Small intestine (tissue), 7 donors: ENCODE measurements at regions not wholly inside any gene's neighbourhood (a gene's known extent, or its start where the extent isn't known, plus 50 kb on each side); places are given as distances from the start of the nearest gene placed in this dataset.

Source experiments
- DNase-seq, 2 donors: peaks; one replicate each; pipeline versions ENCODE4 v3.0.0 to v3.0.0-alpha.2; 2013
- FAIRE-seq: peaks from 2 replicates; lab custom pipeline; 2012; peaks lifted over from hg19 to GRCh38; lab: Jason Lieb, UNC
- H3K27ac ChIP-seq, 3 donors: one replicate each; pipeline ENCODE4 v1.5.1; 2013; ENCODE audit warnings: low read length in 2 of 3, mild to moderate bottlenecking in 2 of 3, control low read depth in 1 of 3, inconsistent platforms in 1 of 3, low read depth in 1 of 3, moderate library complexity in 1 of 3
- H3K27me3 ChIP-seq, 3 donors: one replicate each; pipeline ENCODE4 v1.6.1; 2013; ENCODE audit warnings: low read length in 3 of 3, inconsistent platforms in 1 of 3; ENCODE audit not compliant: control insufficient read depth in 3 of 3, insufficient read depth in 3 of 3
- H3K36me3 ChIP-seq, 3 donors: one replicate each; pipeline ENCODE4 v1.6.1; 2013; ENCODE audit warnings: low read length in 3 of 3, inconsistent platforms in 1 of 3, low read depth in 1 of 3, mild to moderate bottlenecking in 1 of 3, moderate library complexity in 1 of 3; ENCODE audit not compliant: control insufficient read depth in 3 of 3, insufficient read depth in 2 of 3
- H3K4me1 ChIP-seq, 3 donors: one replicate each; pipeline ENCODE4 v1.6.1; 2013; ENCODE audit warnings: low read length in 2 of 3, inconsistent platforms in 1 of 3, low read depth in 1 of 3, mild to moderate bottlenecking in 1 of 3, moderate library complexity in 1 of 3; ENCODE audit not compliant: control insufficient read depth in 3 of 3, insufficient read depth in 2 of 3
- H3K4me3 ChIP-seq, 3 donors: one replicate each; pipeline ENCODE4 v1.5.1; 2013; ENCODE audit warnings: low read length in 3 of 3, control low read depth in 1 of 3, inconsistent platforms in 1 of 3, low read depth in 1 of 3, mild to moderate bottlenecking in 1 of 3, moderate library complexity in 1 of 3
- H3K9me3 ChIP-seq, 2 donors: one replicate each; pipeline ENCODE4 v1.6.1; 2013; ENCODE audit warnings: low read depth in 1 of 2, low read length in 1 of 2; ENCODE audit not compliant: control insufficient read depth in 2 of 2, insufficient read depth in 1 of 2
- WGBS, 3 donors: extraction: QIAGEN DNeasy Blood & Tissue Kit; methylation state at CpG; one replicate each; pipeline ENCODE4 v1.1.7; 2013; 5-methylcytosine and 5-hydroxymethylcytosine counted together
- donor health status: healthy with polysubstance abuse.
- donor health status: control.
- donor health status: control.
- donor health status: Bipolar disorder and iron deficiency.
- donor health status: healthy.

DNA sequence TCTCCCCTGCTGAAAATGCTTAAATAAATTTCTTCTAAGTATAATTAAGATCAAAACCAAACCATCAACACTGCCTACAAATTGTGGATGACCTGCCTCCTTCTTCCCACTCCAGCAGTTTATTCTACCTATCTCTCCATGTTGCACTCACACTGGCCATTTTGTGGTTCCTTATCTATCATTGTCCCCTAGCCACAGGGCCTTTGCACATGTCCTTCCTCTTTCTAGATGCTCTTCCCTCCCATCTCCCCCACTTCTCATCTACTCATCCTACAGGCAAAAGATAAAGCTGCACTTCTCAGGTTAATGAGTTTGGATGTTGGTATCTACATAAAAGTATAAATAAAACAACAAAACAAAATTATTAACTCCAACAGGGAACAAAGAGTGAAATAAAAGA is 70.6 kb upstream of the CCNG1 start:
- H3K9me3 ChIP-seq, result peaks cover 0 to 19% of the 10 kb centered on the region in 2 donors
- DNase-seq, result no peak
- no peak for FAIRE-seq
- H3K4me3 ChIP-seq, result no peak overlapping the region
- peaks cover 0 to 3% (median 0%) of the 10 kb centered on the region in 3 donors for H3K36me3 ChIP-seq
- H3K27ac ChIP-seq, result no peak overlapping the region
- H3K27me3 ChIP-seq, result no peaks in the 10 kb centered on the region
- H3K4me1 ChIP-seq, result no peaks in the 10 kb centered on the region

DNA sequence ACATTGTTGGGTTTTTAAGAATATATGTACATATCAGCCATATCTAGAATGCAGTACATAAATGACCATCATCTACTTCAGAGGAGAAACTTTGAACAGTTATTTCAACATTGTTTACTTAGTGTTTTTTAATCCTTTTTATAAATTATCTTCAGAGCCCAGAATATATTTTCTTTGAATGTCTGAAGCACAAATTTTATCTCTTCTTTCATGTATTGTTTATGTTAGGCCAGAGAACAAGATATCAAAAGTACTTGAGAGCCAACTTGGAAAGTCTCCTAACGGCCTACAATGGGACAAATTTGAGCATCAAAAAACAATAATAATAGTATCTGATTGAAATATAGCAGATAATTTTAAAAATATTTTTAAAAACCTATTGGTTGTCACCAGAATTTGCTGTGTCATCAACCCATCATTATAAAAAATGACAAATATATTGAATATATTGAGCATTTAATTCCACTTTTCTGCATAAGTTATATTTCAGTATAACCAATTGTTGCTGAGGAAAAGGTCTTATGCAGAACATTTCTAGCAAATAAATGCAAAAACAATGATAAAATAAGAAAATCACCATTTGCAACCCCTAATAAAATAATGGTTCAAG is 67.5 kb upstream of the CCNG1 start:
- 45 to 55% (median 55%) methylated on average over 1 of the region's 1 CpG for WGBS, 3 donors
- no peak overlapping the region for H3K27ac ChIP-seq
- H3K36me3 ChIP-seq, result peaks cover 0 to 1% (median 0%) of the 10 kb centered on the region in 3 donors
- no peak for FAIRE-seq
- H3K27me3 ChIP-seq, result no peaks in the 10 kb centered on the region
- peaks cover 0 to 6% (median 2%) of the 10 kb centered on the region in 3 donors for H3K4me1 ChIP-seq
- peaks cover 0 to 13% of the 10 kb centered on the region in 2 donors for H3K9me3 ChIP-seq
- no peak for DNase-seq
- H3K4me3 ChIP-seq, result no peak overlapping the region

DNA sequence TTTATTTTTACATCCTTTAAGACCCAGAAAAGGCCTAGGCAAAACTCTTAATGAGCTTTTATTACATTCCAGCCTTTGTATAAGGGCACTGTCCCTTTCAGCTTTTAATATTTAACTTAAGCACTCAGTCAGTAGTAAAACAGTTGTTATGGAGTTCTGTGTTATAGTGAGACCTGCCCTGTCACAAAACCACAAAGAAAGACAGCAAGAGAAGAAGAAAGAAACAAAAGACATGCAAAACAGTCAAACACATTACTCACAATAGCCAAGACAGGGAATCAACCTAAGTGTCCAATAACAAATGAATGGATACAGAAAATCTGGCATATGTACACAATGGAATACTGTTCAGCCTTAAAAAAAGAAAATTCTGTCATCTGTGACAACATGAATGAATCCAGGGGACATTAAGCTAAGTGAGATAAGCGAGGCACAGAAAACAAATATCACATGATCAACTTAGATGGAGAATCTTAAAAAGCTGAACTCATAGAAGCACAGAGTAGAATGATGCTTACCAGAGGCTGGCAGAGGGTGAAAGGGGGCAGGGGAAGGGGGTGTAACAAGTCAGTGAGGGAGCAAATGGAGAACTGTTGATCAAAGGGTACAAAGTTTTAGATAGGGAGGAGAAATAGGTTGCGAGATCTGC is 63.8 kb upstream of the CCNG1 start:
- Histone ChIP-seq H3K9me3 (peaks cover 0 to 8% of the 10 kb centered on the region in 2 donors), H3K4me1 (peaks cover 0 to 9% (median 2%) of the 10 kb centered on the region in 3 donors), H3K27me3 (no peaks in the 10 kb centered on the region), H3K4me3 (no peak overlapping the region), H3K27ac (peak overlapping the region in 1 of 3 donors; percentile 58), H3K36me3 (no peaks in the 10 kb centered on the region)
- DNase-seq (peak; percentile 21 to 70), FAIRE-seq (no peak)
- 10 to 30% (median 18%) methylated on average over 2 of the region's 2 CpGs for WGBS, 3 donors

DNA sequence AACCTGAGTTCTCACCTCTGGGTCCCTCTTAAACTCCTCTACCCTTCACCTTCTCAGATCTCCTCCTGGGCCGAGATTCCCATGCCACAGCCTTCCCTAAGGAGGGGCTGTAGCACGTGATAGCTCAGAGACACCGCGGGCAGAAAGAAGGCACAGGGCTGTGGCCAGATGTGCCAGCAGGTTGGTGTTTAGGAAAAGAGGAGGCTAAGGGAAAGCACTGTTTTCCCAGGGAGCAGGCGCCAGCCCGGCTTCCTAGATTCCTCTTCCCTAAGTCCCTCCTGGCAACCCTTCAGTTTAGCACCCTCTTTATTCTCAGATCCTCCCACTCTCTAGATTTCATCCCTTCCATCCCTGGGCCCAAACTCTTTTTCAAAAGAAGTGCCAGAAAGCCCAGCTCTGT is 59.4 kb upstream of the CCNG1 start:
- no peak for FAIRE-seq

DNA sequence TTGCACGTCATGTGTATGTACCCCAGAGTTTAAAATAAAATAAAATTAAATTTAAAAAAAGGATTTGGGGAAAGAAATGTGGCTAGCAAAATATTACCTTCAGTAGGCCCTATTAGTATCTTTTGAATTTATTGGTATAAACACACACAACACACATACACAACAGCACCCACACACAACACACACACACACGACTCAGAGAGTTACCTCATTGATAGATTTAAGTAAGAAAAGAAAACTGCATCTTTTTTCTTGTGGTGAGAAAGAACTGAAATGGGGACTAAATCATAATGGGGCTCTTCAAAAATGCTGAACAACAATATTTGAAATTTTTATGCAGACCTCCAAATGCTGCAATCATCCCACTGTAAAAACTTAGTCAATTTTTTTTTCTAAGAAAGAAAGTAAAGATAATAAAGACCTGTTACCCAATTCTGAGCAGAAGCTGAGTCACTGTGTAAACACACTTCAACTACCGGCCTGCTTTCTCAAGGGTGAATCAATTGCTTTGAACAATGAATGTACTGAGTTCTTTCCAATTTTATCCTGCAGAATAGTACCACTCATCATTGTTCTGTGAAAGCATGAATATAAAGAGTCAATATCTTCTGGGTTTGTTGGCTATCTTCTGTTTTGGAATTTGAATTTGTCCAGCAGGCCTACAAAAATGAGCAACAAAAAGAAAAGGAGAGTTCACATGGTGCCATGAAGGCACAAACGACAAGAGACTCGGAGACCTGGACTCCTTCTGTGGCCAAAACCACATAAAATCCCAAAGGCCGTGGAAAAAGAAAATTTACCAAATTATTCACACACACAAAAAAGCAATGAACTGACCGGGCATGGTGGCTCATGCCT is 57.9 kb upstream of the CCNG1 start:
- FAIRE-seq (no peak), DNase-seq (peak; percentile 66 to 79)
- H3K9me3 ChIP-seq, result no peaks in the 10 kb centered on the region
- peak overlapping the region in 1 of 3 donors; percentile 42 for H3K27ac ChIP-seq
- H3K27me3 ChIP-seq, result no peaks in the 10 kb centered on the region
- no peak overlapping the region for H3K4me3 ChIP-seq
- peaks cover 0 to 15% (median 3%) of the 10 kb centered on the region in 3 donors for H3K4me1 ChIP-seq
- no peaks in the 10 kb centered on the region for H3K36me3 ChIP-seq
- WGBS, 3 donors, result 43 to 62% (median 52%) methylated on average over 7 of the region's 7 CpGs

More for the DNA sequence above, 59.4 kb upstream of the CCNG1 start:
- no peak overlapping the region for H3K27ac ChIP-seq
- H3K9me3 ChIP-seq, result no peaks in the 10 kb centered on the region
- H3K36me3 ChIP-seq, result no peaks in the 10 kb centered on the region
- no peak for DNase-seq
- no peaks in the 10 kb centered on the region for H3K27me3 ChIP-seq
- WGBS, 3 donors, result 83 to 94% (median 84%) methylated on average over 6 of the region's 6 CpGs
- H3K4me1 ChIP-seq, result peaks cover 2 to 21% (median 3%) of the 10 kb centered on the region in 3 donors
- H3K4me3 ChIP-seq, result no peak overlapping the region

DNA sequence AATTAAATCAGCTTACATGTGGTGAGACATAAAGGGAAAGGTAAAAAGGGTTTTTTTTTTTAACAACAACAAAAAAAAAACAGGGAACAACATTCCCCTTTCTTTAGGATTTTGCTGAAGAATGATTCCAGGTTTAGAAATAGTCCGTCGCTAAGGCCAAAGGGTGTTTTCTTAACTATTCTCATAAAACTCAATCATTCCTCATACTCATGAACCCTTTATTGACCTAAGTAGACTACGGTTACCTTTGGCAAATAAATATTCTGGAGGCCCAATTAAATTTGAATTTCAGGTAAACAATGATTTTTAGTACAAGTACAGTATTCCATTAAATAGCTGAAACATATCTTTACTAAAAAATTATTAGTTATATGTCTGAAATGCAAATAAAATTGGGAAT is 55.6 kb upstream of the CCNG1 start:
- no peaks in the 10 kb centered on the region for H3K9me3 ChIP-seq
- FAIRE-seq, result no peak
- H3K27me3 ChIP-seq, result no peaks in the 10 kb centered on the region
- no peak overlapping the region for H3K4me3 ChIP-seq
- DNase-seq, result no peak
- no peaks in the 10 kb centered on the region for H3K36me3 ChIP-seq
- peaks cover 0 to 28% (median 3%) of the 10 kb centered on the region in 3 donors for H3K4me1 ChIP-seq
- 83 to 86% (median 85%) methylated on average over 3 of the region's 3 CpGs for WGBS, 3 donors
- no peak overlapping the region for H3K27ac ChIP-seq

DNA sequence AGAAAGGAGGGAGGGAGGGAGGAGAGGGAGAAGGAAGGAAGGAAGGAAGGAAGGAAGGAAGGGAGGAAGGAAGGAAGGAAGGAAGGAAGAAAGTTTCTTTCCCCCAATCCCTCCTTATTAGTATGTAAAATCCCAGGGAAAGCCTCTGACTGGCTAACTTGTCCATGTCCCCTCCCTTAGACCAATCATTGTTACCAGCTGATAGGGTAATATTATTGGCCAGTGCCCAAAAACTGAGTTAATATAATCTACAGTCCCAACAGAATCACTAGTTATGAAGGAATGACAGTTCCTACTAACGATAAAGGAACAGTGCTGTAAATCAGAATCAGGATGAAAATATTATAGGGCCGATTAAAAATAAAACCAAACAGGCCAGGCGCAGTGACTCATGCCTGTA is 53.6 kb upstream of the CCNG1 start:
- FAIRE-seq, result no peak
- 25 to 69% (median 41%) methylated on average over 3 of the region's 3 CpGs for WGBS, 3 donors
- Histone ChIP-seq H3K36me3 (no peaks in the 10 kb centered on the region), H3K27ac (no peak overlapping the region), H3K4me3 (no peak overlapping the region), H3K27me3 (no peaks in the 10 kb centered on the region), H3K4me1 (peaks cover 0 to 23% (median 3%) of the 10 kb centered on the region in 3 donors), H3K9me3 (no peaks in the 10 kb centered on the region)
- peak in 1 of 2 donors; percentile 12 for DNase-seq

DNA sequence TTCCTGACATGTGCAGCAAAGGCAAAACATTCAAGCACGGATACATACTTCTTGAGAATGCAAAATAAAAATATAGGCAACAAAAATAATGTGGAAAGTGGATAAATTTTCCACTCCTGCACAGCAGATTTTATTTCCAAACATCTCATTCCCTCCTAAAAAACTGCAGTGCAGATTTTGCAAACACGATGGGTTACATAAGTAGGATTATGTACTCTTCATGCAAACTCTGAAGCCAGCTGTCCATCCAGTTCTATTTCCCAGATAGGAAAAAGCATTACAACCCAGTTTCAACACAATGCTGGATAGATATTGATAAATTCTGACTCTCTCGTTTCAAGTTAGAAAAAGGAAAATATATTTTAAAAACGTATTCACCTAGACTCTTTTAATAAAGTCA is 52.7 kb upstream of the CCNG1 start:
- no peak overlapping the region for H3K27ac ChIP-seq
- no peaks in the 10 kb centered on the region for H3K27me3 ChIP-seq
- DNase-seq (no peak), FAIRE-seq (no peak)
- 75 to 84% (median 77%) methylated on average over 4 of the region's 4 CpGs for WGBS, 3 donors
- H3K36me3 ChIP-seq, result no peaks in the 10 kb centered on the region
- H3K9me3 ChIP-seq, result no peaks in the 10 kb centered on the region
- no peak overlapping the region for H3K4me3 ChIP-seq
- peaks cover 0 to 19% (median 3%) of the 10 kb centered on the region in 3 donors for H3K4me1 ChIP-seq
